Left colon (tissue), 2 donors: ENCODE measurements at regions not wholly inside any gene's neighbourhood (a gene's known extent, or its start where the extent isn't known, plus 50 kb on each side); places are given as distances from the start of the nearest gene placed in this dataset.

Source experiments
- ATAC-seq: fragments of 200-7000 bp; cut with Tn5 transposase; one replicate; pipeline ENCODE4 v1.9.1; 2020; ENCODE audit warnings: mild to moderate bottlenecking, moderate library complexity
- DNase-seq, 2 donors: peaks; one replicate each; pipeline ENCODE4 v3.0.0-alpha.2; 2020
- intact Hi-C, 2 donors: fragments of 100-400 bp; cut with DNase I in 1 of 2; cut with micrococcal nuclease in 1 of 2; formaldehyde crosslinking; loops; one replicate each; pipeline versions ENCODE4 v1.11.2 to v1.14.0; 2022; cut with DNase I, micrococcal nuclease
- donor health status: DM: no; HTN: no; CAD: no.
- donor health status: DM: yes; HTN: yes; CAD: no.

DNA sequence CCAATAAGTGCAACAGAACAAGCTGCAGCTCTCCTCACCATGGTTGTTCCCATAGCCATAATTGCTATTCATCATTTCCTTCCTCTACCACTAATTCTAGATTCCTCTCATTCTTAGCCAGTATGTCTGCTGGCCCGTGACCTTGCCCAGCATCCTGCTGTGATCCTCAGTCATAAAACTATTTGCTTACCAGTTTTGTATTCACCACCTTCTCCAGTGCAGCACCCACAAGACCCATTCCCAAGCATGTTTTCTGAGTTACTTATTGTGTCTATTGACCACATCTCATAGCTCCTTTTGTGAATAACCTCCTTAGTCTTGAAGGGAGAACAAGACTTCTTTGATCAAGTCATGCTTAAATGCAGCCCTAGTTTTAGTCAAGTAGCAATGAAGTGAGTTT is 488.0 kb upstream of the CTNND2 start:
- no peak for ATAC-seq
- intact Hi-C loops = no loop called here
- no peak for DNase-seq

DNA sequence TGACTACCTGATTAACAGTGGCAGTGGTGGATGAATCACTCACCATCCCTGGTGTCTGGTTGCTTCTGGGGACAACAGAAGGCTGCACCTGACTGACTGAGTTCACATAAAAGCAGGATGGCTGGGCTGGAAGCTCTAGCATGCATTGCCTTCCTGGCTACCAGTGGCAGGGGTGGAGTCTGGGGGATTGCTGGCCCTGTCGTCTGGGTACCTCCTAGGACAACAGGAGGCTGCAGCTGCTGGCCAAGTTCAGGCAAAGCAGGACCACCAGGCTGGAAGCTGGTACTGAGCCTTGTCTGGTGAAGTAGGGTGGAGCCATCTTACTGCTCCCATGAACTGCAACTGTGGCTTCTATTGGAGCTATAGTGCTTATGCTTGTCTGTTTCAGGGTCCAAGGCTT is 480.8 kb upstream of the CTNND2 start:
- ATAC-seq (no peak), DNase-seq (no peak)
- intact Hi-C loops = no loop called here

DNA sequence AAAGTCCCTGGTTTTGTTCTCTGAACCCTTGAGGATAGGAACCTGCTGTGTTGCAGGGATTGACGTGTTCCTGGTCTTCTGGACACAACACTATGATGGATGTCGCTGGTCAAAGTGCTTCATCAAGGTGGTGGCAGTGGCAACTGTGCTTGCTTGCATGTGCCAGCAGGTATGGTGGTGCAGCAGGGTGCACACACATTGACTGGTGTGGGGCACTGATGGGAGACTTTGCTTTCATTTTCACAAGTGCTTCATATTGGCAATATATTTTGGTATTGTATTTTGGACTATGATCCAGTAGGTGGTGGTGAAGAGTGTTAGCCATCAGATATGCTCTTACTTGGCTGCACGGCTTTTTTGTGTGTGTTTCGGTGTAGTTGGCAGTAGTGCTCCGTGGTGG is 479.8 kb upstream of the CTNND2 start:
- DNase-seq = no peak
- ATAC-seq = no peak
- intact Hi-C loops = no loop called here

DNA sequence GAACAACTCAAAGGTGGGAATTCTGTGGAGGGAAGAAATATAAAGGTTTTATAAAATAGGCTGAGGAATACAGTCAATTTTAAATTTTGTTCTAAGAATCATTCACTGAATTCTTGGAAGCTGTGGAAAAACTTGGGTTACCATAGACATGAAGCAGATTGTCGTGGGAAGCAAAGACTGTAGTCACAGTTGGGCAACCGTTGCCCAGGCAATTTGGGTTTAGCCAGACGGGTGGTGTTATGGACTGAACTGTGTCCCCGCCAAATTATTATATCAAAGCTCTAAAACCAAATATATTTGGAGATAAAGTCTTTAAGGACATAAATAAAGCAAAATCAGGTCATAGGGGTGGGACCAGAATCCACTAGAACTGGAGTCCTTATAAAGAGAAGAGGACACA is 463.7 kb upstream of the CTNND2 start:
- ATAC-seq (no peak), DNase-seq (no peak)
- intact Hi-C loops = no loop called here

DNA sequence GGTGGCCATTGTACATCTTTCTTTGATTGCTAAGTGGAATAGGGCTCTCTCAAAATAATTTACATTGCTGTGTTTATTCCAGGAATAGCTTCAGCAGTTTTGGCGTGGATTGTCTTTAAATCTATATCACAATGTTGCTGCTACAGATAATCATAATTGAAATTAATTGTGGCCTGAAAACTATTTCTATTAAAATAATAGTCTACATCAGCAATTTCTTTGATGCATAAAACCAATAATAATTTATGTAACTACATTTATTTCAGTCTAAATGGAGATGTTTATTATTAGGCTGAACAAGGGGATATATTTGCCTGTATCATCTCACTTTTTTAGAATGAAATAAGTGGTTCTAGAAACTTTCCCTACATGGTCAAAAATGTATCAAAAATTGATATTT is 456.0 kb upstream of the CTNND2 start:
- intact Hi-C loops = no loop called here
- no peak for DNase-seq
- ATAC-seq = no peak

DNA sequence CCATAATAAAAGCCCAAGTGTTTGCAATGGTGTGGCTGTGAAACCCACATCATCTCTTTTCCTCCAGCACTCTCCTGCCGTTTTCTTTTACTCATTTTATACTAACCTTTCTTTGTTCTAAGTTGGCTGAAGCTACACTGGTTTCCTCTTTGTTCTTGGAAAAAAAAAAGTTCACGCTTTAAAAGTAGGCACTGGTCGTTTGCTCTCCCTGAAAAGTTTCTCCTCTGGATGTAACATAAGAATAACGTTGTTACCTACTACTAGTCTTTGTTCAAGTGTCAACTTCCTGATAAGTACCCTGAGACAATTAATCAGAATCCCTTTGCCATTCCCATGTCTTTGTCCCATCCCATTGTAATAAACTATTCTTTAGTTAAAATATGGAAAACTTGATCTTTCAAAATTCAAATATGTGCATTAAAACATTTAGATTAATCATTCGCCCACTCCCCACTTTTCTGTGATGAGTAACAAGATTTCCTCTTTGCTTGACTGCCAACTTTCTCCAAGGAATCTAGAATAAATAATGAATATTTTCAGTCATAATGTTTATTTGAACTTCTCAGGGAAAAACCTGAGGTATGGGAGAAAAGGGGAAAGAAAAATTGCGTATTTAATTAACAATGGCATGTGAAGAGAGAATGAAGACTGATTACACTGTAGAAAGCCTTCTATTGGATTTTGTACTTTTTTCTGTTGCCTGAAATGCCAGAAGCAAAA is 454.3 kb upstream of the CTNND2 start:
- intact Hi-C loops = no loop called here
- ATAC-seq (no peak), DNase-seq (no peak)

DNA sequence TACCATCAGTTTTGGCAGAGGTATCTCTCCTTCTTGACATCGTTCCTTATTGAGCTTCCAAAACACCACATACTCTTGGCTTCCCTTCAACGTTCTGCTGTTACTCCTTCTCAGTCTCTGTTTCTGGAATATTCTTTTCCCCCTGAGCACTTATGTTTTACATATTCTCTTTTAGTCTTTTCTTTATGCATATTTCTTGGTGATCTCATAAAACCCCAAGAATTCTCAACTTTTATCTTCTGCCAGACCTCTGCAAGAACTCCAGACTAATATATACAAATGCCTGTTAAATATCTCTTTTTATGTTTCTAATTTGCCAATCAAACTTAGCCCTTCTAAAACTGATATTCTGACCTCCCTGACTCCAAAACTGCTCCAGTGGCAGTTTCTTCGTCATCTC is 453.4 kb upstream of the CTNND2 start:
- ATAC-seq (no peak), DNase-seq (no peak)
- intact Hi-C loops = no loop called here

DNA sequence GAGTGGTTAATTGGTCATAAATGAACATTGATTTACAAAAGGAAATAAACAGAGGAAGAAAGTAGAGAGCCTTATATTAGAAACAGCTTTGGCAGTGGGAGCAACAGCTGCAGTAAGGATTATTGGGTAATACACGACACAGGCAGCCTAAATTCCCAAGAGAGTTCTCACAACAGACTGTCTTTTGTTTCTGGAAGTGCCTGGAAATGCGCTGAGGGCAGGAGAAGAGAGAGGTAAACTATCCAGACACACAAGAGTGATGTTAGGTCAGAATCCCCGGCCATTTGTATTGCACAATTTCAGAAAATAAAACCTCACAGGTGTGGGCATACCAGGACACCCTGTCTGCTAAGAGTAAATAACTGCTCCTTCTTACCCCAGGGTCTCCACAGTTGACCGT is 450.4 kb upstream of the CTNND2 start:
- DNase-seq (no peak), ATAC-seq (no peak)
- intact Hi-C loops = no loop called here

DNA sequence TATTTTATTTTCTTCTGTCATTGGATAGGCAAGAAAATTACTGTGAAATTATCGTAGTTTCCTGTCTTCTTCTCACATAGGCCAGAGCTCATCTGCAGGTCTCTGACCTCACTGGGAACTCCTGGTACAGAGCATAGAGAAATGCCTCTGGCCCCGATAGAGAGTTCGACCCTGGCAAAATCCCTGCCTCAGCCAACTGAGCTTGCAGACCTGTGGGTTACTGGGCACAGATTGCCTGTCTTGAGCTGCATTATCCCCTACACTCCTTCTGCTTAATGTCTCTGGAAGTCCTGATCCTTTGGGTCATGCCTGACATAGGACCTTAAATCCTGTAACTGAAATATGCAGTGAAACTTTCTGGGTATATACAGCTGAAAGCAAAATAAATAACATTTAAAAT is 439.3 kb upstream of the CTNND2 start:
- DNase-seq = no peak
- intact Hi-C loops = no loop called here
- no peak for ATAC-seq

DNA sequence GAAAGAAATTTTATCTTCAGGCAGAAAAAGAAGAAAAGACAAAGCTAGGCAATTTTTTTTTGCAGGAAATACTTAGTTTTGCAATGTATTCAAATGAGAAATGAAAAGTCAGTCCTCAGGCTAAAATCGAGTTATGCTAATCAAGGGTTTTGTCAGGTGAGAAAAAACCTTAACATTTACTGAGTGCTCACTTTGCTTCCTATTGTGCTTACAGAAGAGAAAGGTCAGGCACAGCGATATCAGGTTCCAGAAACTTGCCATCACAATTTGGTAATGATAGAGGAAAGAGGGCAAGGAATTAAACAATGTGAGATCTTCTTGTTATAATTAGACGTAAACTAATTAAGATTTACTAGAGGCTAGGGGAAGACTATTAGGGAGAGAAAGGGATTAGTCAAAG is 431.7 kb upstream of the CTNND2 start:
- ATAC-seq (no peak), DNase-seq (no peak)
- intact Hi-C loops = no loop called here

DNA sequence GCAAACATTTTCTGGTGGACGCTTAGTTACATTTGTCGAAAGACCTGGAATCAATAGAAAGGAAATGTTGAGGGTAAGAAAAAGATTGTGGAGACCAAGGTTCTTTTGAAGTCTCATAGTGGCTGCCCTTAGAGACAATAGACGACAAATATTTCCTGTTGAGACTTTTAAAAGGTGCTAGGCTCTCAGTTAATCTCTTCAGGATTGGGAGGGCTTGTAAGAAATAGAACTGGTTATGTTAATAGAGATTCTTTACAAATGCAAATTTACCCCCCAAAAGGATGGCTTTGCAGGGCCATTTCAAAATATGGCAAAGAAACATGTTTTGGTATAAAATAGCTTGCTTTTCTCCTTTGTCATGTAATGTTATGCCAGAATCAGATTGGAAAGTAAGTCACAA is 428.2 kb upstream of the CTNND2 start:
- intact Hi-C loops = no loop called here
- DNase-seq (no peak), ATAC-seq (no peak)

DNA sequence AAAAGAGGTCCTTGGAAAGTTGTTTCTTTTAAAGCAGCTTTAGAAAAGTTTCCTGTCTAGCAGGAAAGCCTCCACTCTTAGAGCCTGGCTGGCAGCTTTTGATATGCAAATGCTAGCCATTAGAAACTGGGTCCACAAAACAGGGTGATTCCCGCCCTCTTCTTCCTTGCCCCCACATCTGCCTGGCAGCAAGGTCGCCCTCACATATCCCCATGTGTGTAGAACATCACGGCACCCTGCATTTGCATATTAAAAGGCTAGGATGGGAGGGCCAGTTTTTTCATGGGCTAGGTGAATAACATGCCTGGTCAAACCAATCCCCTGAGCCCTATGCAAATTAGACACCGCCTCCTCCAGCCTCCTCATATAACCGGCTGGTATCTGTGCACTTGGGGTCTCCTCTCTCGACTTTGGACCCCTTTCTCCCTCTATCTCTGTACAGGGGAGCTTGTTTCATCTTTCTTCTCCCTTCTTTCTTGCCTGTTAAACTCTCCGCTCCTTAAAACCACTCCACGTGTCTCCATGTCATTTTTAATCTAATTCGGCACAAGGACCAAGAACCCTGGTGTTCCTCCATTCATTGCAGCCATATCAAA is 426.8 kb upstream of the CTNND2 start:
- ATAC-seq = no peak
- DNase-seq = no peak
- intact Hi-C loops = no loop called here

DNA sequence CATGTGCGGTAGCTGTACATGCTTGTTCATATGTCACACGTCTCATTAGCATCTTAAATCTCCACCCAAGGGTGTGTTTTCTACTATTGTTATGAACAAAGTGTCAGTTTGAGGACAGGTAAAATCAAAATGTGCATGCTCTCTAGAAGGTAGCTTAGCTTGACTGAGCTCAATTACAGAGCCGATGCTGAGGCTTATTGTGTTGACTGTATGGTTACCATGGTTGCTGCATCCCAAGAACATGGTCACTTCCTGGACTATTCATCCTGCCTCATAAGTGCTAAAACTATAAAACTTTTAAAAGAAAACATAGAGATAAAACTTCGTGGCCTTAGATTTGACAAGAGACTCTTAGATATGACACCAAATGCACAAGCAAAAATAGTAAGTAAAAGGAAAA is 426.1 kb upstream of the CTNND2 start:
- intact Hi-C loops = no loop called here
- DNase-seq = no peak
- ATAC-seq = no peak

DNA sequence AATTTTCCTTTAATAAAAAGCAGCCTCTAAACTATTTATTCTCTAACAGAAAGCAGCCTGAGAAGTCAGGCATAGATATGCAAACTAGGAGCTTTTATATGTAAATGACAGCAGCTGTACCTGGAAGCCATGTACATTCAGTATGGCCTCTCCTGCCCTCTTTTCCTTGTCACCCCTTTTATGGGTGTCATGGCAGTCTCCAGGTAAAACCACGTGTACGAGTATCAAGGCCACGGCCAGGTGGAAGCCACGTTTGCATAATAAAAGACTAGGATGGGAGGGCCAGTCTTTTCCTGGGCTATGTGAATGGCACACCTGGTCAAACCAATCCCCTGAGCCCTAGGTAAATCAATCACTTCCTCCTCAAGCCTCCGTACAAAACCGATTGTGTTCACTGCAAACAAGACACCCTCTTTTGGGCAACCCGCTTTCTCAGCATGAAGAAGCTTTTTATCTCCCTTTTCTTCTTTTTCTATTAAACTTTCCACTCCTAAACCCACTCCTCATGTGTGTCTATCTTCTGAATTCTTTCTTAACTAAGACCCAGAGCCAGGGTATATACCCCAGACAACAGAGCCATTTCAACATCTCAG is 419.5 kb upstream of the CTNND2 start:
- intact Hi-C loops = no loop called here

DNA sequence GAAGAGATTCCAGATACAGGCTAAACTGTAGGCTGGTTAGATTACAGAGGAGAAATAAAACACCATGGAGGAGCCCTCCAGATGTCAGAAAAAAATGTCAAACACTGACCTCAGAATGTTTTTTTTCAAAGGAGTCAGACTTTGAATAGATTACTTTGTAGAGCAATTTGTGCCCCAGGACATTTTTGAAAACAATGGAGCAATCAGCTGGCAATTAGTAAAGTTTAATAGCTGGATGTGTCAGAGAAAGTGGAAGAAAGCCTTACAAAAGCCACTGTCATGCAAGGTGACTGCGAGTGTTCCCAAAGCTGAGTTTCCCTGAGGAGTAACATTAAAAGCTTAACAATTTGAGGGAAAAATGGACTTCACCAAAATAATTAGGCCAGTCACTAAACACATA is 417.8 kb upstream of the CTNND2 start:
- no peak for DNase-seq
- intact Hi-C loops = no loop called here
- no peak for ATAC-seq

More for the DNA sequence above, 419.5 kb upstream of the CTNND2 start:
- DNase-seq = no peak
- ATAC-seq = no peak

DNA sequence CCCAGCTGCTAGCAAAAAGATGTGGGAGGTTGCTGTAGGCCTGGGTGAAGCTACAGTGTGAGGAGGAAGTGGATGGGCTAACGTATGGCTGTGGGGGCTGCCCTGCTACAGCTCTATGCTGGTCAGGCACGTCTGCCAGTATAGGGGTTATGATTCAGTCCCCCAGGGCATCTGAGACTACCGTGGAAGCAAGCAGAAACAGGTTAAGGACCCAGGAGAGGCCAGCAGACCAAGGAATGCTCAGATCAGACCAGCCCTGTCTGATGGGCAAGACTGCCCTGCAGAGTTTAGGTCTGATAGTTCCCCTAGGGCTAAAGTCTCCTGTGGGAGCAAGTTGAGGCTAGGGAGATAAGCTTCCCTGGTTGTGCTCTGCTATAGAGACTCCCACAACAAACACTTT is 416.1 kb upstream of the CTNND2 start:
- ATAC-seq (no peak), DNase-seq (no peak)
- intact Hi-C loops = no loop called here

DNA sequence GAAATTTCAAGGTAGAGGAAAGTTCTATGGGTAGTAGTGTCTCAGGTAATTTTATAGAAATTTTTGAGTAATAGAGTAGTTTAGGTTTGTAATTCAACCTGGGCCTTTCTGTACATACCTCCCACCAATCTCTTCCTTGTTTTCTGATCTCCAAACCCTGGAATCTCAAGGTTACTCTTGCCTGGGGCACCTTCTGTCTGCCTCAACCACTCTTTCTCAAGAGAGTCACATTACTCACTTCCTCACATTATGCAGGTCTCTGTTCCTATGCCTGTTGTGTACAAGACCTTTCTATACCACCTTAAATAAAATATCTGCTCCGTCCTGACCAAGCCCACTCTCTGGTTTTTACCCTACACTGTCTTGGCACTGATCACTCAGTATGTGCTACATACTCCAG is 412.6 kb upstream of the CTNND2 start:
- ATAC-seq = no peak
- intact Hi-C loops = no loop called here
- no peak for DNase-seq

DNA sequence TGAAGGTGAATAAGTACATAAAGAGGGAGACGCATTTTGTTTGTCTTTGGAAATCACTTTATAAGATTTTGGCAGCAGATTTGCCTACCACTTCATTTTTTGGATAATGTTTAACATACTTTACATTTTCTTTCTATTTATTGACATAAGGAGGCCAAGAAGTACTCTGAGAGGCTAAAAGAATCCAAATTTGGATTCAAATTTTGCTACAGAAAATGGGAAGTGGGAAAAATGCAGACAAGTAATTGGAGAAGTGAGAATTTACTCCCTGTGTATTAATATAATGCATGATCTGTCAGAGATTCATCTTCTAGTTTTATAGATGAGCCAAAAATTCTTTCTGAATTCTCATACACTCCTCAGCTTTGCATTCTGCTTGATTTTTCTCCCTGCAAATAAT is 411.2 kb upstream of the CTNND2 start:
- DNase-seq (no peak), ATAC-seq (no peak)
- intact Hi-C loops = no loop called here

DNA sequence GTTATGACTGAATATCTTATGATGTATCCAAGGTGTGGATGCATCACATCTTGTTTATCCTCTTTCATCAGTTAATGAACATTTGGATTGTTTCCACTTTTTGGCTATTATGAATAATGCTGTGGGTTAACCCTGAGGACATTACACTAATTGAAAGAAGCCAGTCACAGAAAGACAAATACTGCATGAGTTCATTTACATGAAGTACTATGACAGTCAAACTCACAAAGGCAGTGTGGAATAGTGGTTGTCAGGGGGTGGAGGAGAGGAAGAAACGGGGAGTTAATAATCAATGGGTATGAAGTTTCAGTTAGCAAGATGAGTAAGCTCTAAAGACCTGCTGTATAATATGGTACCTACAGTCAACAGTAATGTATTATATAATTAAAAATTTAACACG is 409.4 kb upstream of the CTNND2 start:
- no peak for ATAC-seq
- intact Hi-C loops = no loop called here
- no peak for DNase-seq

DNA sequence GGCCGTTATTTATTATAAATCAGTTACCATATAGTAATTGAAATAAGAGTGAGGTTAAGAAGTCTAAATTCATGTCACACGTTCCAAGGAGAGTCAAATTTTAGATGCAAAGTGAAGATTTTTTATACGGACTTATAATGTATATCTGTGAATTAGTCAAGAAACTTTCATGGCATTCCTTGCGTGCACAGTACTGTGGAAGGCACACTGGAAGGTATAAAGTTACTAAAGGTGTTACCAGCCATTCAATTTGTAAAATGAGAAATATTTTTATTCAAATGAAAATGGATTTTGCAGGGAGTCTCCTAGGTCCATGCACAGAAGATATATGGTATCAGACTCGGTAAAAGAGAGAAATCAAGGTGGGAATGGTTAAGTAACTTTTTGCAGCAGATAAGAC is 408.1 kb upstream of the CTNND2 start:
- DNase-seq = no peak
- no peak for ATAC-seq
- intact Hi-C loops = no loop called here

DNA sequence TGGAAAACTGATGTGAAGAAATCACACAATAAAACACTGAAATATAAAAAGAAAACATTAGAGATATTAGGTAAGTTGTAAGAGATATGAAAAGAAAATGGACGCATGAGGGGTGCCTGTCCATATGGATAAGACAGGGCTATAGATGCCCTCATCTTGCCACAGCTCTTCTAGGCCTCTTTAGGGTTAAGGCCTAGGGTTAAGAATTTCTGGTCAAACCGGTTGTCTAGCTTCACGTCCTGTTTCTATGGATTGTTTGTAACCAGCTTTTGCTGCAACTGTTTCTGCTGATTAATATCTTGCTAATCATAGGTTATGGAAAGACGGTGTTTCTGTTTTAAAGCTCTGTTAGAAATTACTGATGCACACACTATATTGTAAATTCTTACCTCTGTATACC is 389.9 kb upstream of the CTNND2 start:
- no peak for DNase-seq
- no peak for ATAC-seq
- intact Hi-C loops = no loop called here
